Upper lobe of left lung (tissue), 4 donors: ENCODE measurements at regions not wholly inside any gene's neighbourhood (a gene's known extent, or its start where the extent isn't known, plus 50 kb on each side); places are given as distances from the start of the nearest gene placed in this dataset.

Source experiments
- EP300 ChIP-seq, 4 donors: sonication (generic); formaldehyde crosslinking; IDR thresholded peaks; one replicate each; pipeline ENCODE4 v1.5.1; 2017; ENCODE audit warnings: antibody characterized with exemption in 4 of 4, control low read depth in 2 of 4
- POLR2A ChIP-seq, 4 donors: fragments of 450-650 bp; IDR thresholded peaks; one replicate each; pipeline ENCODE4 v1.5.1; 2016 to 2017; ENCODE audit warnings: antibody characterized with exemption in 4 of 4, mild to moderate bottlenecking in 2 of 4
- TF ChIP-seq, protein P1 (sequence below), 6 experiments: fragments of 450-650 bp in 4 of 6; fragments of 200-600 bp in 2 of 6; sonication (generic) in 2 of 6; IDR thresholded peaks; one replicate each; pipeline ENCODE4 v1.5.1; 2016 to 2019; ENCODE audit warnings: antibody characterized with exemption in 6 of 6

DNA sequence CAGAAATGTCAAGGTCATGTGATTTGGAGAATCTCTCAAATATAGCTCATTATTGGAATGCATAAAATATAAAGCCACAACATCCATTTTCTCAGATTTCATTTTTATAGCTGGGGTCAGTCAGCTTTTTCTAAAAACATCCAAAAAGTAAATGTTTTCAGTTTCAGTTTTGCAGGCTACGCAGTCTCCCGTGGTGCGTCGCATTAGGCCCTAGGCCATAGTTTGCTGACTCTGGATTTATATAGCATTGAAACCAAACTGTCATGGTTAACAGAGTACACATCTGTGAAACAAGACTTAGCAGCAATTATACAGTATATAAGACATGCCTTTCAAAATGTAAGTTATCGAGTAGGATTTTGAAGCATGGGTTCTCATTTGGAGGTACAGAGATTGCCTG, 140.0 kb downstream of the IRS2 start:
- TF ChIP-seq, protein P1, sequence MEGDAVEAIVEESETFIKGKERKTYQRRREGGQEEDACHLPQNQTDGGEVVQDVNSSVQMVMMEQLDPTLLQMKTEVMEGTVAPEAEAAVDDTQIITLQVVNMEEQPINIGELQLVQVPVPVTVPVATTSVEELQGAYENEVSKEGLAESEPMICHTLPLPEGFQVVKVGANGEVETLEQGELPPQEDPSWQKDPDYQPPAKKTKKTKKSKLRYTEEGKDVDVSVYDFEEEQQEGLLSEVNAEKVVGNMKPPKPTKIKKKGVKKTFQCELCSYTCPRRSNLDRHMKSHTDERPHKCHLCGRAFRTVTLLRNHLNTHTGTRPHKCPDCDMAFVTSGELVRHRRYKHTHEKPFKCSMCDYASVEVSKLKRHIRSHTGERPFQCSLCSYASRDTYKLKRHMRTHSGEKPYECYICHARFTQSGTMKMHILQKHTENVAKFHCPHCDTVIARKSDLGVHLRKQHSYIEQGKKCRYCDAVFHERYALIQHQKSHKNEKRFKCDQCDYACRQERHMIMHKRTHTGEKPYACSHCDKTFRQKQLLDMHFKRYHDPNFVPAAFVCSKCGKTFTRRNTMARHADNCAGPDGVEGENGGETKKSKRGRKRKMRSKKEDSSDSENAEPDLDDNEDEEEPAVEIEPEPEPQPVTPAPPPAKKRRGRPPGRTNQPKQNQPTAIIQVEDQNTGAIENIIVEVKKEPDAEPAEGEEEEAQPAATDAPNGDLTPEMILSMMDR (IDR thresholded peaks at IDR 0.05): no peak
- TF ChIP-seq POLR2A (IDR thresholded peaks at IDR 0.05) (no peak), EP300 (IDR thresholded peaks at IDR 0.05) (no peak)
